ENCODE measurements at regions not wholly inside any gene's neighbourhood (a gene's known extent, or its start where the extent isn't known, plus 50 kb on each side); places are given as distances from the start of the nearest gene placed in this dataset.

DNA sequence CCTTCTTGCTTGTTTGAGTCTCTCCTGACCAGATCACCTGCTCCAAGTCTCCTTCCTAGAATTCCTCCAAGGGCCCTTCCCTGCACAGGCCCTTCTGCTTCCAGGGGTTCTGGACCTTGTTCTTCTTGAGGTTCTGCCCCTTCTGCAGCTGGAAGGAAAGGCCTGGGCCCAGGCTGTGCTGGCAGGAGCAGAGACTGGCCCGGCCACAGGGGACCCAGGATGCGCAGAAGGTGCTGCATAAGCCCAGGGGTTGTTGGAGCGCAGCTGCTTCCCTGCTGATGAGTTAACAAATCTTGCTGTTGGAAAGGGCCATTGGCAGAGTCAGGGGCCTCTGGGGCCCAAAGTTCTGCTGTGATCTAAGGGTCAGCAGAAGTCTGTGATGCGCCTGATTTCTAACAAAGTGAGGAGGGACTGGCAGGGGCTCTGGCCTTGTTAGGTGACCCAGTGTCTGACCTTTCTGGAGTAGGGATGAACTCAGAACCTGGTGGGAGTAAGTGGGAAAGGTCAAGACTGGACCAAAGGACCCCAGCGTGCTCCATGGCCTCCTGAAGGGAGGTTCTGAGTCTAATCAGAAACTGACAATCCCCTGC lies 509.8 kb downstream of the PTPRU start:
- TF ChIP-seq SMC3 (conservative IDR thresholded peaks at IDR 0.05; ENCODE audit: poor library complexity) (no peak), POLR2AphosphoS5 (IDR thresholded peaks at IDR 0.05) (no peak), EP300 (conservative IDR thresholded peaks at IDR 0.05; ENCODE audit: poor library complexity, severe bottlenecking) (no peak), REST (IDR thresholded peaks at IDR 0.05; ENCODE audit: borderline replicate concordance) (no peak), TAF1 (IDR thresholded peaks at IDR 0.05; ENCODE audit: low read depth) (no peak), EZH2 (IDR thresholded peaks at IDR 0.05; ENCODE audit: borderline replicate concordance, insufficient read depth, low read length, poor library complexity, severe bottlenecking) (no peak), MXI1 (conservative IDR thresholded peaks at IDR 0.05; ENCODE audit: poor library complexity, severe bottlenecking) (no peak), CTCF (IDR thresholded peaks at IDR 0.05; ENCODE audit: poor library complexity, severe bottlenecking) (no peak), RAD21 (conservative IDR thresholded peaks at IDR 0.05) (no peak)
- Histone ChIP-seq H3K4me2 (ENCODE audit: low read length) (no peak overlapping the region), H3K27ac (ENCODE audit: low read length) (no peak overlapping the region), H3K79me2 (replicated peaks; ENCODE audit: insufficient read depth, low read length) (no peaks in the 10 kb centered on the region), H3K27me3 (ENCODE audit: insufficient read depth, low read depth, low read length) (no peaks in the 10 kb centered on the region), H3F3A (ENCODE audit: insufficient read depth, low read length, poor library complexity, severe bottlenecking) (no peaks in the 10 kb centered on the region), H3K9me3 (ENCODE audit: low read length) (no peaks in the 10 kb centered on the region), H3K4me3 (ENCODE audit: low read length) (no peak overlapping the region), H3K9me2 (ENCODE audit: insufficient read depth, low read length) (no peaks in the 10 kb centered on the region), H3K36me3 (ENCODE audit: insufficient read depth, low read length) (no peaks in the 10 kb centered on the region), H3K9ac (ENCODE audit: low read length) (no peak overlapping the region), H2AFZ (ENCODE audit: low read depth, low read length) (no peak overlapping the region), H4K20me1 (ENCODE audit: insufficient read depth) (no peaks in the 10 kb centered on the region)

- H4K20me1 ChIP-seq (ENCODE audit: insufficient read depth) = no peaks in the 10 kb centered on the region
These were observed 508.6 kb downstream of the PTPRU start for GRCh38 chr1:29744684-29745490.

More at GRCh38 chr1:29744684-29745490, 508.6 kb downstream of the PTPRU start:
- Histone ChIP-seq H3K9me3 (ENCODE audit: low read length) (no peaks in the 10 kb centered on the region), H3K27ac (ENCODE audit: low read length) (no peak overlapping the region), H3K9me2 (ENCODE audit: insufficient read depth, low read length) (no peaks in the 10 kb centered on the region), H3K4me2 (ENCODE audit: low read length) (no peak overlapping the region), H3F3A (ENCODE audit: insufficient read depth, low read length, poor library complexity, severe bottlenecking) (no peaks in the 10 kb centered on the region), H3K27me3 (ENCODE audit: insufficient read depth, low read depth, low read length) (no peaks in the 10 kb centered on the region), H2AFZ (ENCODE audit: low read depth, low read length) (no peak overlapping the region), H3K79me2 (replicated peaks; ENCODE audit: insufficient read depth, low read length) (no peaks in the 10 kb centered on the region), H3K9ac (ENCODE audit: low read length) (no peak overlapping the region), H3K36me3 (ENCODE audit: insufficient read depth, low read length) (no peaks in the 10 kb centered on the region), H3K4me3 (ENCODE audit: low read length) (no peak overlapping the region)
- TF ChIP-seq EZH2 (IDR thresholded peaks at IDR 0.05; ENCODE audit: borderline replicate concordance, insufficient read depth, low read length, poor library complexity, severe bottlenecking) (no peak), RAD21 (conservative IDR thresholded peaks at IDR 0.05) (no peak), SMC3 (conservative IDR thresholded peaks at IDR 0.05; ENCODE audit: poor library complexity) (no peak), POLR2AphosphoS5 (IDR thresholded peaks at IDR 0.05) (no peak), MXI1 (conservative IDR thresholded peaks at IDR 0.05; ENCODE audit: poor library complexity, severe bottlenecking) (no peak), CTCF (IDR thresholded peaks at IDR 0.05; ENCODE audit: poor library complexity, severe bottlenecking) (no peak), REST (IDR thresholded peaks at IDR 0.05; ENCODE audit: borderline replicate concordance) (no peak)

Measured in neural cell (in vitro differentiated cells).